Loucy (cell line): ENCODE measurements at regions not wholly inside any gene's neighbourhood (a gene's known extent, or its start where the extent isn't known, plus 50 kb on each side); places are given as distances from the start of the nearest gene placed in this dataset.

Source experiments
- H2AFZ ChIP-seq: fragments of 200-600 bp; sonication (generic); 2 replicates; pipeline ENCODE4 v1.6.0; 2016; ENCODE audit warnings: antibody characterized with exemption, mild to moderate bottlenecking, low read length, moderate library complexity
- H3F3A ChIP-seq: fragments of 200-600 bp; 2 replicates; pipeline ENCODE4 v1.6.0; 2016; ENCODE audit warnings: antibody characterized with exemption, low read depth, mild to moderate bottlenecking
- H3K27me3 ChIP-seq: fragments of 200-600 bp; sonication (generic); 2 replicates; pipeline ENCODE4 v1.6.1; 2014; ENCODE audit warnings: low read length, mild to moderate bottlenecking; ENCODE audit not compliant: insufficient read depth, poor library complexity, severe bottlenecking
- H3K36me3 ChIP-seq: fragments of 200-600 bp; sonication (generic); 2 replicates; pipeline ENCODE4 v1.6.1; 2016; ENCODE audit warnings: low read length; ENCODE audit not compliant: insufficient read depth
- H3K4me1 ChIP-seq: fragments of 200-600 bp; sonication (generic); 2 replicates; pipeline ENCODE4 v1.5.1; 2014; ENCODE audit warnings: low read length, mild to moderate bottlenecking; ENCODE audit not compliant: insufficient read depth, poor library complexity, severe bottlenecking
- H3K4me2 ChIP-seq: fragments of 200-600 bp; sonication (generic); 2 replicates; pipeline ENCODE4 v1.6.0; 2014; ENCODE audit warnings: antibody characterized with exemption, low read length, low read depth, mild to moderate bottlenecking; ENCODE audit not compliant: poor library complexity, severe bottlenecking
- H3K4me3 ChIP-seq: fragments of 200-600 bp; sonication (generic); 2 replicates; pipeline ENCODE4 v1.5.1; 2014; ENCODE audit warnings: low read length, mild to moderate bottlenecking, mixed read lengths; ENCODE audit not compliant: poor library complexity, severe bottlenecking
- H3K79me2 ChIP-seq: fragments of 200-600 bp; sonication (generic); 2 replicates; pipeline ENCODE4 v1.6.1; 2014; ENCODE audit warnings: low read length; ENCODE audit not compliant: insufficient read depth
- H3K9ac ChIP-seq: fragments of 200-600 bp; sonication (generic); 2 replicates; pipeline ENCODE4 v1.6.0; 2014; ENCODE audit warnings: mild to moderate bottlenecking, low read depth, low read length, moderate library complexity; ENCODE audit not compliant: poor library complexity, severe bottlenecking
- H3K9me2 ChIP-seq: fragments of 200-600 bp; sonication (generic); replicated peaks from 2 replicates; pipeline ENCODE4 v1.6.1; 2016; ENCODE audit warnings: low read depth, low read length, mixed read lengths
- H3K9me3 ChIP-seq: fragments of 200-600 bp; sonication (generic); 2 replicates; pipeline ENCODE4 v1.6.1; 2014; ENCODE audit warnings: mild to moderate bottlenecking, antibody characterized with exemption, low read length, low read depth; ENCODE audit not compliant: insufficient read depth
- H4K20me1 ChIP-seq: fragments of 200-600 bp; sonication (generic); 2 replicates; pipeline ENCODE4 v1.6.0; 2014; ENCODE audit warnings: antibody characterized with exemption, low read length, mild to moderate bottlenecking; ENCODE audit not compliant: insufficient read depth, poor library complexity, severe bottlenecking
- EZH2phosphoT487 ChIP-seq: fragments of 200-600 bp; IDR thresholded peaks from 2 replicates; pipeline ENCODE4 v1.6.1; 2018; ENCODE audit warnings: antibody characterized with exemption, mild to moderate bottlenecking, moderate library complexity, borderline replicate concordance
- TF ChIP-seq, protein P1 (sequence below): fragments of 200-600 bp; sonication (generic); conservative IDR thresholded peaks from 2 replicates; pipeline ENCODE4 v1.5.1; 2014; ENCODE audit warnings: mild to moderate bottlenecking, antibody characterized with exemption, low read length

DNA sequence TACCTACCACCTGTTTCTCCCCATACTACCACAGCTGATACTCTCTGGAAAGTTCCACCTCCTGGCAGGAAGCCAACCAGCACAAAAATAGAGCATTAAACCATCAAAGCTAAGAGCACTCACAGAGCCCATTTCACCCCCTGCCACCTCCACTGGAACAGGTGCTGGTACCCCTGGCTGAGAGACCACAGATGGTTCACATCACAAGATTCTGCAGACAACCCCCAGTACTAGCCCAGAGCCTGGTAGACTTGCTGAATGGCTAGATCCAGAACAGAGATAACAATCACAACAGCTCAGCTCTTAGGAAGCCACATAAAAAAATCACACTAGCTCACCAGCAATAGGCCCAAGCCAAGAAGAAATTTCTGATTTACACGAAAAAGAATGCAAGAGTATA lies 855.2 kb downstream of the FSCB start:
- Histone ChIP-seq H3K4me3 (no peak overlapping the region), H3K79me2 (no peaks in the 10 kb centered on the region), H3F3A (no peaks in the 10 kb centered on the region), H4K20me1 (no peaks in the 10 kb centered on the region), H3K36me3 (no peaks in the 10 kb centered on the region), H3K4me1 (no peaks in the 10 kb centered on the region), H3K4me2 (no peak overlapping the region), H3K9me2 (no peaks in the 10 kb centered on the region), H2AFZ (no peak overlapping the region), H3K9me3 (no peaks in the 10 kb centered on the region), H3K27me3 (no peaks in the 10 kb centered on the region), H3K9ac (no peak overlapping the region)
- no peak for TF ChIP-seq EZH2phosphoT487
- TF ChIP-seq, protein P1, sequence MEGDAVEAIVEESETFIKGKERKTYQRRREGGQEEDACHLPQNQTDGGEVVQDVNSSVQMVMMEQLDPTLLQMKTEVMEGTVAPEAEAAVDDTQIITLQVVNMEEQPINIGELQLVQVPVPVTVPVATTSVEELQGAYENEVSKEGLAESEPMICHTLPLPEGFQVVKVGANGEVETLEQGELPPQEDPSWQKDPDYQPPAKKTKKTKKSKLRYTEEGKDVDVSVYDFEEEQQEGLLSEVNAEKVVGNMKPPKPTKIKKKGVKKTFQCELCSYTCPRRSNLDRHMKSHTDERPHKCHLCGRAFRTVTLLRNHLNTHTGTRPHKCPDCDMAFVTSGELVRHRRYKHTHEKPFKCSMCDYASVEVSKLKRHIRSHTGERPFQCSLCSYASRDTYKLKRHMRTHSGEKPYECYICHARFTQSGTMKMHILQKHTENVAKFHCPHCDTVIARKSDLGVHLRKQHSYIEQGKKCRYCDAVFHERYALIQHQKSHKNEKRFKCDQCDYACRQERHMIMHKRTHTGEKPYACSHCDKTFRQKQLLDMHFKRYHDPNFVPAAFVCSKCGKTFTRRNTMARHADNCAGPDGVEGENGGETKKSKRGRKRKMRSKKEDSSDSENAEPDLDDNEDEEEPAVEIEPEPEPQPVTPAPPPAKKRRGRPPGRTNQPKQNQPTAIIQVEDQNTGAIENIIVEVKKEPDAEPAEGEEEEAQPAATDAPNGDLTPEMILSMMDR: no peak

DNA sequence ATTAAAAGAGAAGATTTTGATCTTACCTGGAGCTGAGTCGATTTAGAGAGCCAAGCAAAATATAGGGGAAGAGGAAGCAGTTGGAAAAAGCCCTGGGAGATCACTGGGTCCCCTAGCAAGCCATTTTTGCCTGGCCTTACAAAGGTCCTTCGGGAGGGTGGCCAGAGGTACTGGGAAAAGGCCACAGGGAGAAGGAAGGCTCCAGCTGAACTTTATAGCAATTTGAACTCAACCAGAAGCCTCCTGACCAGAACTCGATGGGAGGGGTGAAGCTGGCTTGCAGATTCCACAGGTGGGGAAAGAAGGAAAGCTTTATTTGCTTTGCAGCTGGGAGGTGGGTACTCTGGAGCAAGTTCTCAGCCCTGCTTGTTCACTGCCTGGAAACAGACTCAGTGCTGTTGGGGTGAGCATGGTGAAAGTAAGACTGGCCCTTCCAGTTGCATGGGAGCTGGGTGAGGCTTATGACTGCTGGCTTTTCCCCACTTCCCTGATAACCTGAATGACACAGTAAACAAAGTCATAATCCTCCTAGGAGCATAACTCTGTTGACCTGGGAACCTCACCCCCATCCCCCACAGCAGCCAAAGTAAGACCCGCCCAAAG lies 855.8 kb downstream of the FSCB start:
- Histone ChIP-seq H3K27me3 (no peaks in the 10 kb centered on the region), H3K79me2 (no peaks in the 10 kb centered on the region), H3F3A (no peaks in the 10 kb centered on the region), H3K9me3 (no peaks in the 10 kb centered on the region), H3K36me3 (no peaks in the 10 kb centered on the region), H3K9me2 (no peaks in the 10 kb centered on the region), H3K4me3 (no peak overlapping the region), H4K20me1 (no peaks in the 10 kb centered on the region), H3K9ac (no peak overlapping the region), H3K4me1 (no peaks in the 10 kb centered on the region), H2AFZ (no peak overlapping the region), H3K4me2 (no peak overlapping the region)
- TF ChIP-seq, protein P1: no peak
- TF ChIP-seq EZH2phosphoT487: no peak

- H3K9ac ChIP-seq: no peak overlapping the region
- no peak overlapping the region for H3K4me2 ChIP-seq
- H2AFZ ChIP-seq: no peak overlapping the region
- no peaks in the 10 kb centered on the region for H3K4me1 ChIP-seq
- TF ChIP-seq, protein P1: no peak
- TF ChIP-seq EZH2phosphoT487: no peak
- H3K9me2 ChIP-seq: no peaks in the 10 kb centered on the region
- H4K20me1 ChIP-seq: no peaks in the 10 kb centered on the region
- no peaks in the 10 kb centered on the region for H3F3A ChIP-seq
- no peak overlapping the region for H3K4me3 ChIP-seq
- H3K9me3 ChIP-seq: no peaks in the 10 kb centered on the region
- H3K27me3 ChIP-seq: no peaks in the 10 kb centered on the region
- no peaks in the 10 kb centered on the region for H3K36me3 ChIP-seq
- no peaks in the 10 kb centered on the region for H3K79me2 ChIP-seq
Measured at GRCh38 chr14:43649508-43649907, 857.6 kb downstream of the FSCB start.
